IPS-15b (cell line): ENCODE measurements at regions not wholly inside any gene's neighbourhood (a gene's known extent, or its start where the extent isn't known, plus 50 kb on each side); places are given as distances from the start of the nearest gene placed in this dataset.
"Not testable (repeated sequence)": the region's sequence is repeated elsewhere in the genome, so short reads cannot be mapped to it uniquely, and the experiment has no call there.

Experiments used
- H3K27me3 ChIP-seq: one replicate; pipeline ENCODE4 v1.6.1; 2013; ENCODE audit warnings: low read length; ENCODE audit not compliant: control insufficient read depth, insufficient read depth
- H3K36me3 ChIP-seq: one replicate; pipeline ENCODE4 v1.6.1; 2013; ENCODE audit warnings: low read length; ENCODE audit not compliant: control insufficient read depth, insufficient read depth
- H3K4me1 ChIP-seq: one replicate; pipeline ENCODE4 v1.6.1; 2013; ENCODE audit warnings: mild to moderate bottlenecking, low read length; ENCODE audit not compliant: control insufficient read depth, insufficient read depth
- H3K4me3 ChIP-seq: one replicate; pipeline ENCODE4 v1.5.1; 2013; ENCODE audit warnings: low read depth, low read length
- H3K9ac ChIP-seq: one replicate; pipeline ENCODE4 v1.6.1; 2013; ENCODE audit warnings: low read depth, mild to moderate bottlenecking, low read length
- H3K9me3 ChIP-seq: one replicate; pipeline ENCODE4 v1.6.1; 2013; ENCODE audit warnings: mild to moderate bottlenecking, low read length; ENCODE audit not compliant: control insufficient read depth, insufficient read depth

DNA sequence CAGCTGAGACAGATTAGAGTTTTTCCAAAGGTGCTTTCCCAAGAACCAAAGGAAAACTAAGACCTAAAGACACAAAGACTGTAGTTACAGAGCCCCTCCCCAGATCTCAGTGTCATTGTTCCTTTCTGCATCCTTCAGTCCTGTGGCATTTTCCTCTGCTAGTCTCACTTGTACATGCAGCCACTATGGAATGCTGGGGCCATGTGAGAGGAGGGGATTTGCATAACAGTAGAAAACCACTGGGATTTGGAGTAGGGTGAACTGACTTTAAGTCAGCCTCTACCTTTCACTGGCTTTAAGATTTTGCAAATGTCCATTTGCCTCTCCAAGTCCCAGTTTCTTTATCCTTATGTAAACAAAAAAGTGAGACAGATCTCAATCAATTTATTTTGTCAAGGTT is 119.4 kb upstream of the F3 start:
- Histone ChIP-seq H3K27me3 (no peaks in the 10 kb centered on the region), H3K4me1 (peaks cover 37% of the 10 kb centered on the region), H3K36me3 (no peaks in the 10 kb centered on the region), H3K9me3 (peaks cover 5% of the 10 kb centered on the region), H3K9ac (no peak overlapping the region), H3K4me3 (no peak overlapping the region)

GRCh38 chr1:94660258-94660657 is 118.7 kb upstream of the F3 start:
- Histone ChIP-seq H3K9ac (no peak overlapping the region), H3K36me3 (no peaks in the 10 kb centered on the region), H3K4me3 (no peak overlapping the region), H3K9me3 (peaks cover 5% of the 10 kb centered on the region), H3K27me3 (no peaks in the 10 kb centered on the region), H3K4me1 (peaks cover 34% of the 10 kb centered on the region)

DNA sequence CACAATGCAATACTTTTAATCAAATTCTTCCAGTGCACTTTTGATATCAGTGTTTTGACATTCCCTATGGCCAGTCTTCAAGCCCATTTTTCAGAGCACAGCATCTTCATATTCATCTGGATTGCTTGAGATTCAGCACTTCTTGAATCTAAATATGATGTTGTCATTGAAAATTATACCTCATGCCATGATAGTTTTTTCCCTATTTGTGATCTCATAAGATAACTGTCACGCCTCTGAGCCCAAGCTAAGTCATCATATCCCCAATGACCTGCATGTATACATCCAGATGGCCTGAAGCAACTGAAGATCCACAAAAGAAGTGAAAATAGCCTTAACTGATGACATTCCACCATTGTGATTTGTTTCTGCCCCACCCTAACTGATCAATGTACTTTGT is 117.6 kb upstream of the F3 start:
- not testable (repeated sequence) for H3K27me3 ChIP-seq, H3K4me3 ChIP-seq, H3K9me3 ChIP-seq, H3K9ac ChIP-seq, H3K36me3 ChIP-seq
- H3K4me1 ChIP-seq = peaks cover 34% of the 10 kb centered on the region

GRCh38 chr1:94658221-94658620 is 116.7 kb upstream of the F3 start:
- H3K4me3 ChIP-seq = no peak overlapping the region

DNA sequence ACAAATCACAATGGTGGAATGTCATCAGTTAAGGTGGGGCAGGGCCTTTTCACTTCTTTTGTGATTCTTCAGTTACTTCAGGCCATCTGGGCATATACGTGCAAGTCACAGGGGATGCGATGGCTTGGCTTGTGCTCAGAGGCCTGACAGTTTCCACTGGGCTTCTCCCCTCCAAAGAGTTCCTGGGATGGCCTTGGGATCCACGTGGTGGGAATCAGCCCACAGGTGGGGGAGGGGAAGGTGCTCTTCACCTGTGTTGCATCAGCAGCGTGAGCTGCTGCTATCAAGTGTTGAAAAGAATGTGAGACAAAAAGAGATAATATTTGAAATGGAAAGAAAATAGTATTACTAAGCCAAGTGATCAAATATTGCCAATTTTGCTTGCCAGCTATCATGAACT is 116.2 kb upstream of the F3 start:
- peaks cover 34% of the 10 kb centered on the region for H3K4me1 ChIP-seq
- H3K9me3 ChIP-seq, H3K4me3 ChIP-seq, H3K9ac ChIP-seq, H3K27me3 ChIP-seq, H3K36me3 ChIP-seq: not testable (repeated sequence)

More at GRCh38 chr1:94658221-94658620, 116.7 kb upstream of the F3 start:
- Histone ChIP-seq H3K9ac (no peak overlapping the region), H3K9me3 (no peaks in the 10 kb centered on the region), H3K4me1 (peaks cover 34% of the 10 kb centered on the region), H3K27me3 (no peaks in the 10 kb centered on the region), H3K36me3 (no peaks in the 10 kb centered on the region)

- Histone ChIP-seq H3K27me3 (no peaks in the 10 kb centered on the region), H3K4me3 (no peak overlapping the region), H3K36me3 (no peaks in the 10 kb centered on the region), H3K4me1 (peaks cover 26% of the 10 kb centered on the region), H3K9ac (no peak overlapping the region), H3K9me3 (no peaks in the 10 kb centered on the region)
These were observed 115.4 kb upstream of the F3 start for GRCh38 chr1:94656967-94657366.

- Histone ChIP-seq H3K4me3 (no peak overlapping the region), H3K4me1 (peaks cover 12% of the 10 kb centered on the region)
These were observed 113.4 kb upstream of the F3 start for GRCh38 chr1:94654919-94655318.

DNA sequence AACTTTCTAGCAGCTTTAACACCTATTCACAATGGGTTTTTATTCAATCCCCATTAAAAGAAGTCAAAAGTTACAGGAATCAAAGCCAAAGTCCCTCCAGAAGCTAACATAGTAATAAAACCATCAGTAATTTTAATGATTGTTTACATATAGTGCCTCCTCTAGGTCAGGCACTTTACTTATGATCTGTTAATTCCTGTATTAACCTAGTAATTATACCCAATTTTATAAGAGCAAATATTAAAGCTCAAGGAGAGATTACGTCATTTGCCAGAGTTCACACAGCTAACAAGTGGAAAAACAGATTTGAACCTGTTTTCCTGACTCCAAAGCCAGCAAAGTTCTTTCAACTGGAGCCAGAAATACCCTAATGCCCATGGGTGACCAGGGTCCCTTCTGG is 112.9 kb upstream of the F3 start:
- H3K4me3 ChIP-seq = no peak overlapping the region
- no peaks in the 10 kb centered on the region for H3K36me3 ChIP-seq
- H3K9ac ChIP-seq = no peak overlapping the region
- no peaks in the 10 kb centered on the region for H3K27me3 ChIP-seq
- peaks cover 12% of the 10 kb centered on the region for H3K4me1 ChIP-seq
- no peaks in the 10 kb centered on the region for H3K9me3 ChIP-seq

More at GRCh38 chr1:94654919-94655318, 113.4 kb upstream of the F3 start:
- Histone ChIP-seq H3K9ac (no peak overlapping the region), H3K9me3 (no peaks in the 10 kb centered on the region), H3K36me3 (no peaks in the 10 kb centered on the region), H3K27me3 (no peaks in the 10 kb centered on the region)

DNA sequence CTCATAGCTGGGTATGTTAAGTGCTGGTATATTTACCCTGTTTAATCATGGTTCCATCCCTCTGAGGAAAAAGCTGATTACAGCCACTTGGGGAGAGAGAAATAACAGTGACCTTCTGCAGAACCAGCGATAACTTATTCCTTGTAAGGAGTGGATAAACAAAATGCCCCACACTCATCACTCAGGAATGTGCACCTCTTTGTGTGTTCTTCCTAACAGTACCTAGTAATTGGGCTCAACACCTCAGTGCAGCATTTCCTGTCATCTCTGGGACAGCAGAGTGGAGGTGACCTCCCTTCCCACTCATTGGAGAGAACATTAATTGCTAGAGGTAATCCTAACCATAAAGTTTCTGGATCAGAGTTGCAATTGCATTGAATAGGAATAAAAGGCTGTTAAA is 112.5 kb upstream of the F3 start:
- H3K36me3 ChIP-seq = no peaks in the 10 kb centered on the region
- H3K4me1 ChIP-seq = peaks cover 12% of the 10 kb centered on the region
- no peak overlapping the region for H3K9ac ChIP-seq
- H3K4me3 ChIP-seq = no peak overlapping the region
- no peaks in the 10 kb centered on the region for H3K27me3 ChIP-seq
- H3K9me3 ChIP-seq = no peaks in the 10 kb centered on the region

- H3K9ac ChIP-seq = no peak overlapping the region
- H3K27me3 ChIP-seq = no peaks in the 10 kb centered on the region
- H3K36me3 ChIP-seq = no peaks in the 10 kb centered on the region
- H3K9me3 ChIP-seq = no peaks in the 10 kb centered on the region
- H3K4me3 ChIP-seq = no peak overlapping the region
- peaks cover 12% of the 10 kb centered on the region for H3K4me1 ChIP-seq
These were observed 111.9 kb upstream of the F3 start for GRCh38 chr1:94653454-94653853.

DNA sequence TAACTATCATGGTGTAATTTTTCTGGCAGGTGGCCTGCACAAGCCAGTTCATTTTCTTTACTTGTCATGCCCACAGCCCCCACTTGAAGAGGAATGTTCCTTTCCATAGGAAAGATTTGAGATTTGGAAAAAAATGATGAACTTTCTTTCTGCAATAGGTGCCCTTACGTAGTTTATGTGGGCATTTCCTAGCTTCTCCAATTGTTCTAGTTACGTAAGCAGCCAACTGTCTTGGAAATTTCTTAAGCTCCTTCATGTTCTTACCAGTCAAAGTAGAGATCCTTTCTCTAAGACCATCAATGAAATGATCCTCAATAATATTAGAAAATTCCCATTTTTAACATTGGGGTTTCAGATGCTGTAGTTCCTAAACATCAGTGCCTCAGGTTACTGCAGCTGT is 109.5 kb upstream of the F3 start:
- no peaks in the 10 kb centered on the region for H3K4me1 ChIP-seq
- no peaks in the 10 kb centered on the region for H3K36me3 ChIP-seq
- no peaks in the 10 kb centered on the region for H3K27me3 ChIP-seq
- H3K9ac ChIP-seq = no peak overlapping the region
- H3K4me3 ChIP-seq = no peak overlapping the region
- H3K9me3 ChIP-seq = no peaks in the 10 kb centered on the region

- H3K4me3 ChIP-seq = no peak overlapping the region
- no peaks in the 10 kb centered on the region for H3K36me3 ChIP-seq
- H3K27me3 ChIP-seq = no peaks in the 10 kb centered on the region
- no peak overlapping the region for H3K9ac ChIP-seq
- no peaks in the 10 kb centered on the region for H3K9me3 ChIP-seq
- no peaks in the 10 kb centered on the region for H3K4me1 ChIP-seq
These were observed 108.7 kb upstream of the F3 start for GRCh38 chr1:94650301-94650700.
